ENCODE measurements at regions not wholly inside any gene's neighbourhood (a gene's known extent, or its start where the extent isn't known, plus 50 kb on each side); places are given as distances from the start of the nearest gene placed in this dataset.

GRCh38 chr6:133689863-133690262, 199.1 kb upstream of the TCF21 start:
- TF ChIP-seq CTCF (IDR thresholded peaks at IDR 0.05) = no peak
- TF ChIP-seq EP300 (IDR thresholded peaks at IDR 0.05) = no peak
- TF ChIP-seq POLR2A (IDR thresholded peaks at IDR 0.05) = no peak
- TF ChIP-seq POLR2AphosphoS5 (IDR thresholded peaks at IDR 0.05) = no peak

Measured in sigmoid colon (tissue), 4 donors.